ENCODE measurements at regions not wholly inside any gene's neighbourhood (a gene's known extent, or its start where the extent isn't known, plus 50 kb on each side); places are given as distances from the start of the nearest gene placed in this dataset.

DNA sequence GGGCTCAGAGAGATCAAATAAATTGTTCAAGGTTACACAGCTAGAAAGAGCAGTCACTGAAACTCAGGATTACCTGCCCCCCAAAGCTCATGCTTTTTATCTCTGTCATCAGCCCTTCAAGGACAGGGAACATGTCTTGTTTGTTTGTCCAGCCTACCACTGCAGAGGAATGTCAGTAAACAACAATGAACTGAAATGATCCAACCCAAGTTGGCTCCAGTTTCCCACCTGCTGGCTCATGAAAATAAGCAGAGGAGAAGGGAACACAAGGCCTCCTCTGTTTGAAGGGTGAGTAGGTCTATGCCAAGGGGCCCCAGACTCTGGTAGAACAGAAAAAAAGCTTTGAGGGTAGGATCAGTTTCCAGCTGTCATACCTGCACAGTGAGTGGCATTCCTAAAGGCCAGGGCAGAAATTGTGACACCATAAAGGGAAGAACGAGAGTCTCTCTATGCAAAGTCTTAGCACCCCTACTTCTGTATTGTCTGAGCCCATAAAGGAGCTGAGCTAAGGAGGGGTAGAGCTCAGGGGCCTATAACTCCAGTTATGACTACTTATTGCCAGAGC is 115.2 kb downstream of the TRIM36 start:
- no peaks in the 10 kb centered on the region for H3K27me3 ChIP-seq
- intact Hi-C loops (cut with DNase I), result no loop called here
- DNase-seq, result no peak
- no peak overlapping the region for H3K4me3 ChIP-seq
- TF ChIP-seq, protein P1, sequence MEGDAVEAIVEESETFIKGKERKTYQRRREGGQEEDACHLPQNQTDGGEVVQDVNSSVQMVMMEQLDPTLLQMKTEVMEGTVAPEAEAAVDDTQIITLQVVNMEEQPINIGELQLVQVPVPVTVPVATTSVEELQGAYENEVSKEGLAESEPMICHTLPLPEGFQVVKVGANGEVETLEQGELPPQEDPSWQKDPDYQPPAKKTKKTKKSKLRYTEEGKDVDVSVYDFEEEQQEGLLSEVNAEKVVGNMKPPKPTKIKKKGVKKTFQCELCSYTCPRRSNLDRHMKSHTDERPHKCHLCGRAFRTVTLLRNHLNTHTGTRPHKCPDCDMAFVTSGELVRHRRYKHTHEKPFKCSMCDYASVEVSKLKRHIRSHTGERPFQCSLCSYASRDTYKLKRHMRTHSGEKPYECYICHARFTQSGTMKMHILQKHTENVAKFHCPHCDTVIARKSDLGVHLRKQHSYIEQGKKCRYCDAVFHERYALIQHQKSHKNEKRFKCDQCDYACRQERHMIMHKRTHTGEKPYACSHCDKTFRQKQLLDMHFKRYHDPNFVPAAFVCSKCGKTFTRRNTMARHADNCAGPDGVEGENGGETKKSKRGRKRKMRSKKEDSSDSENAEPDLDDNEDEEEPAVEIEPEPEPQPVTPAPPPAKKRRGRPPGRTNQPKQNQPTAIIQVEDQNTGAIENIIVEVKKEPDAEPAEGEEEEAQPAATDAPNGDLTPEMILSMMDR (IDR thresholded peaks at IDR 0.05), result no peak
- H3K27ac ChIP-seq, result no peak overlapping the region
- no peaks in the 10 kb centered on the region for H3K4me1 ChIP-seq
- H3K9ac ChIP-seq (ENCODE audit: low read depth in 2 of 2, low read length in 2 of 2), result no peak overlapping the region
- no peaks in the 10 kb centered on the region for H3K9me3 ChIP-seq
- H3K36me3 ChIP-seq, result no peaks in the 10 kb centered on the region

DNA sequence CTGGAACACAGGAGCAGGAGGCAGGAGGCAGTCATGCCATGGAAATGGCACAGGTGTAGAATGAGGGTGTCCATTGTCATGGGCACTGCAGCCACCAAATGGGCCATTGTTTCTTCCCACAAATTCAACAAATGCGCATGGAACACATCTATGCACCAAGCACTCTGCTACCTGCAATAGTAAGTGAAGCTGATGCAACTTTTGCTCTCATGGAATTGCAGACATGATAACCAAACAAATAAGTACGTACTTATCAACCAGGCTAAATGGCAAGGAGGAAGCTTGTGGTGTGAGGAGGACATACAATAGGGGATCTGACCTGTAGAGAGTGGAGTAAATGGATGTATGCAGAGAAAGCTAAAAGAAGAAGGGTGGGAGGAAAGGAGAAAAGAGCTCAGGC is 116.8 kb downstream of the TRIM36 start:
- no peak for DNase-seq
- H3K9ac ChIP-seq (ENCODE audit: low read depth in 2 of 2, low read length in 2 of 2), result no peak overlapping the region
- no peak overlapping the region for H3K27ac ChIP-seq
- H3K36me3 ChIP-seq, result no peaks in the 10 kb centered on the region
- H3K4me3 ChIP-seq, result no peak overlapping the region
- no peaks in the 10 kb centered on the region for H3K27me3 ChIP-seq
- TF ChIP-seq, protein P1 (IDR thresholded peaks at IDR 0.05), result no peak
- intact Hi-C loops (cut with DNase I), result no loop called here
- H3K4me1 ChIP-seq, result no peaks in the 10 kb centered on the region
- H3K9me3 ChIP-seq, result no peaks in the 10 kb centered on the region

DNA sequence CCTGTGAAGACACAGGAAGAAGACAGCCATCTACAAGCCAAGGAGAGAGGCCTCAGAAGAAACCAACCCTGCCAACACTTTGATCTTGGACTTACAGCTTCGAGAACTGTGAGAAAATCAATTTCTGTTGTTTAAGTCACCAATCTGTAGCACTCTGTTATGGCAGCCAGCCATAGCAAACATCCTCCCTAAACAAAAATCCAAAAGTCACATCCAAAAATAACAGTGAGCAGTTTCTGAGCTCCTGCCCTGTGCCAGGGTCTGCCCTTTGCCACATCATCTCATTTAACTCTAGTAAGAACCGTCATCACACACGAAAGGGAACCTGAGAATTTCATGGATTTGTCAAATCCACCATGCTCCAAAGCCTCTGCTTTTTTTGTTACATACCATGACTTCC is 118.8 kb downstream of the TRIM36 start:
- intact Hi-C loops (cut with DNase I), result no loop called here
- no peaks in the 10 kb centered on the region for H3K27me3 ChIP-seq
- H3K9ac ChIP-seq (ENCODE audit: low read depth in 2 of 2, low read length in 2 of 2), result no peak overlapping the region
- no peaks in the 10 kb centered on the region for H3K4me1 ChIP-seq
- no peak overlapping the region for H3K4me3 ChIP-seq
- TF ChIP-seq, protein P1 (IDR thresholded peaks at IDR 0.05), result no peak
- H3K27ac ChIP-seq, result no peak overlapping the region
- DNase-seq, result no peak
- H3K9me3 ChIP-seq, result no peaks in the 10 kb centered on the region
- H3K36me3 ChIP-seq, result no peaks in the 10 kb centered on the region

GRCh38 chr5:115033861-115034260 is 135.8 kb downstream of the TRIM36 start:
- H3K4me1 ChIP-seq, result no peaks in the 10 kb centered on the region
- TF ChIP-seq, protein P1 (IDR thresholded peaks at IDR 0.05), result no peak

GRCh38 chr5:115028557-115028956 is 141.2 kb downstream of the TRIM36 start:
- Histone ChIP-seq H3K4me1 (no peaks in the 10 kb centered on the region), H3K9ac (ENCODE audit: low read depth in 2 of 2, low read length in 2 of 2) (no peak overlapping the region), H3K27me3 (no peaks in the 10 kb centered on the region), H3K4me3 (no peak overlapping the region), H3K9me3 (no peaks in the 10 kb centered on the region), H3K27ac (no peak overlapping the region), H3K36me3 (no peaks in the 10 kb centered on the region)
- intact Hi-C loops (cut with DNase I), result no loop called here
- no peak for DNase-seq
- TF ChIP-seq, protein P1 (IDR thresholded peaks at IDR 0.05), result no peak

More at GRCh38 chr5:115033861-115034260, 135.8 kb downstream of the TRIM36 start:
- no peaks in the 10 kb centered on the region for H3K27me3 ChIP-seq
- H3K36me3 ChIP-seq, result no peaks in the 10 kb centered on the region
- no peak for DNase-seq
- intact Hi-C loops (cut with DNase I), result no loop called here
- H3K9ac ChIP-seq (ENCODE audit: low read depth in 2 of 2, low read length in 2 of 2), result no peak overlapping the region
- H3K4me3 ChIP-seq, result no peak overlapping the region
- no peaks in the 10 kb centered on the region for H3K9me3 ChIP-seq
- no peak overlapping the region for H3K27ac ChIP-seq

All from colonic mucosa (tissue), 4 donors.